NCI-H2227 treated with DMSO at 0.1 percent for 48 hours (cell line): ENCODE measurements at regions not wholly inside any gene's neighbourhood (a gene's known extent, or its start where the extent isn't known, plus 50 kb on each side); places are given as distances from the start of the nearest gene placed in this dataset.
A peak's percentile ranks its signal among the peaks of the same experiment; 100 is the strongest.

Source experiments
- DNase-seq: peaks from one replicate; lab custom pipeline; 2025; lab: John Stamatoyannopoulos, UW

DNA sequence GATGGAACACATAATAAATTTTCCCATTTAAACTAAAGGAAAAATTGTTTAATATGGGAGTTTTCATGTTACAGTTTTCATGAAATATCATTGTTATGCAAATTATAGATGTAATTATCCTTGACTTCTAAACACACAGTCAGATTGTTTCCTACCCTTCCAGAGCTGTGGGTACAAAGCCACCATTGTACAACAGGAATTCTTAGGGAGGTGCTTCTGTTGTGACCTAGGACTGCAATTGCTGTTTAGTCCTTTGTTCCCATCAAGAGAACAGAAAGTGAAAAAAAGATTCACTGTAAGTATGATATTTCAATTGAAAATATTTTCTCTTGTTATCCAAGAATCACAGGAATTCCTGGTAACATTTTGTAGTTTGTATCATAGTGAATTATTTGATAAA lies 455.3 kb upstream of the NAALADL2 start:
- DNase-seq, result no peak

DNA sequence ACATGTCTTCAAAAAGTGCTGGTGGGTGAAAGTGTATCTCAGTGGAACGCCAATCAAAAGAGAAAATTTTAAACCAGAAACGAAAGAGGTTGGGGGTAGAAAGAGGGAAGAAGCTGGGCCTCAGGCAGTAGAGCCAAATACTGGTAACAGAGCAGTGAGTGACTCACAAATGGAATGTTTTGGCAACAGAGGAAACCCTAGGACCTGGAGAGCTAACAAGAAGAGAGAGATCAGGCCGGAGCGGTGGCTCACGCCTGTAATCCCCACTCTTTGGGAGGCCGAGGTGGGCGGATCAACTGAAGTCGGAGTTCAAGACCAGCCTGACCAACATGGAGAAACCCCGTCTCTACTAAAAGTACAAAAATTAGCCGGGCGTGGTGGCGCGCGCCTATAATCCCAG lies 450.8 kb upstream of the NAALADL2 start:
- DNase-seq, result no peak

DNA sequence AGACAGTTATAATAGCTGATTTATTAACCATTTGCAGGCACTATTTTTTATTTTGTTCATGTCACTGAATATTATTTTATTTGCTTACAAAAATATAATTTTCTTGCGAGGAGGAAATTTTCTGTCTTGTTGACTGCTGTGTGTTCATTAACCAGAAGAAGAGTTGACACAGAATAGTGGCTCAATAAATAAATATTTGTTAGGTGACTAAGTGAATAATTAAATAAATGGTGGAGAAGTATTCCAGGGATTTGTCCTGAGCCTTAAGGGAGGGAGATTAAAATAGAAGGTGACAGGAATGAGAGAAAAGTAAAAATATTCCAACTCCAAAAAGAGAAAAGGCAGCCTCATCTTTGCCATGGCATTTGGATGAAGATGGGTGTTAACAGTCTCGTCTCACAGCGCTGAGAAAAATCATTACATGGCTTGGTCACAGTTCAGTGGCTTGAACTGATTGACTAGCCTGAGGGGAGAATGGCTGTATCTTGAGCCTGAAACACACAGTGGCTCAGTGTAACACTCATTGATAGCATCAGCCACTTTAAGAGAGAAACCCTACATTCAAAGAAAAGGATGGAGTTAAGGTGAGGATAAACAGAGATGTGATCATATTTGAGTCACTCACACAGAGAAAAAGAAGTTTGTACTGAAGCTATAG lies 449.9 kb upstream of the NAALADL2 start:
- DNase-seq, result no peak

DNA sequence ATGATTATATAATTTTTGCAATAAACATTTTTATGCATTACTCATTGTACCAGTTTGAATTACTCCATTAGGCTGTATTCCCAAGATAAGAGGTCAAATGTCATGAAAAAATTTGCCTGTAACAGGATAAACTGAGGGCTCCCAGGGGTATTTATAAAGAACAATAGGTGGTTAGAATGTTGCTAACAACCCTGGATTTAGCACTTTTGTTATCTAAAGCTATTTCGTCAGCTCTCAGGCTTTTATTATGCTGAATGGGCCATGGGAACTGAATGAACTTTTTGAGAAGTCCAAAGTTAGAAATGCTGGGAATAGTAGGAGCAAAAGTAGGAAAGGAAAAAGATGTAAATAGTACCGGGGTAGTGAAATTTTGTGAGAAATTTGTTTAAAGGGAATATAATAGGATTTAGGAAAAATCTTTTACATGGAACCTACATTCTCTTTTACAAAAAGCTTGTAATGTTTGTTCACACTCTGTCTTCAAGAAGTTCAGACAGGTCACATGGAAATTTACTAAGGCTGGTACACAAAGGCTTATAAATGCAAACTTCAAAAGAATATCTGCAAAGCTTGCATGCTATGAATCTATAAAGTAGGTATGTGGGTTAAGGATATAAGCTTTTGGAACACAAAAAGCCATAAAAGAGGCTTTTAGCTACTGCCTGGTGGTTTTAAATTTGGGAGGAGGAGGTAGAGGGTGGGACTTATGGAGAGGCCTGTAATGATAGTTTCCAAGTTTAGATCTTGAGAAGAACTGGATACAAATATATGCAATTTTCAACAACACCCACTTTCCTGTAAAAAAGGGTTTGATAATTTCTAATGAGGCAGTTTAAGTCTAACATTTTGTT lies 445.8 kb upstream of the NAALADL2 start:
- DNase-seq, result no peak

DNA sequence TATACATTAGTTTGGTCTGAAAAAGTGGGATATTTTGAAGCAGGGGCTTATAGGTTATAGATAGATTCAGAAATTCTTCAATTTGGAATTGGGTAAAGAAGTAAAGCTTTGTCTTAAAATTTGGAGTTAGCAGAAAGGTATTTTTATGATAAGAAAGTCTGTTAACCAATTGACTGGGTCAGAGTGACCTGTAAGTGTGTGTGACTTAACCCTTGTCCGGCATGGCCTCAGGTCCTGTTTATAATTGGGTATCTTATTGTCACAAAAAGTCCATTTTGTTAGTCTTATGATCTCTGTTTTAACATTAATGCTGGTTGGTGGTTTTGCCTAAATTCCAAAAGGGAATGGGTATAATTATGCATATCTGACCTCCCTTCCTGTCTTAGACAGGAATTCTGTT lies 444.2 kb upstream of the NAALADL2 start:
- DNase-seq, result no peak

DNA sequence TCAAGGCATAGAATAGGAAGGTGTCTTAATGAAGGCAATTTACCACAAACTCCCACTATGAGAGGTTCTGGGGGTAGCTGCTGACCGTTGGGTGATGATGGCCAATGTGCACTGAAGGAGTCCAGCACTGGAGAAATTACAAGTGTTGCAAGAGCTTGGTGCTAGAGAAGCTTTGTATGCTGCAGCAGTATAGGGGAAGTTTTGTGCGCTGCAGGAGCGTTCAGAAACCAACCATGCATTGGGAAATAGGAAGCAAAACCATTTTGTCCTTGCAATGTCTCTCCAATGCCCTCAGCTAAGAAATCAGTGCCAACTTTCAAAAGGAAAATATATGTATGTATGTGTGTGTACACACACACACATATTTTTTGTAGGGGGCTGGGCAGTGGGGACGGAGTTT lies 441.6 kb upstream of the NAALADL2 start:
- DNase-seq, result no peak

DNA sequence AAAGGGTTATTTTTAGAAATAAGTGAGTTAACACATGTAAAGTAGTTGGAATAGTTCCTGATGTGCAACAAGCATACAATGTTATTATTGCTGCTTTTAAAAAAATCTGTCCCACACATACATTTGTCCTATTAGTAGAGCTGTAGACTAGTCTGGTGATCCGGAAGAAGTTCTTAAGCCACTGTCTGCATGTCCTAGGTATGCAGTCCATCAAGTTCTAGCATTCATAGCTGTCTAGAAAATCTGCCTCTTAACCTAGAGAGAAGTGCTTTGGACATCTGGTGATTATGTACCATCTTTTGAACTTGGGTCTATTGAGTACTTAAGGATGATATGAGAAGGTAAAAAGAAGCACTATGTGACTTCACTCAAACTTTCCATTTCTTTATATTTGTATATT lies 439.9 kb upstream of the NAALADL2 start:
- no peak for DNase-seq

DNA sequence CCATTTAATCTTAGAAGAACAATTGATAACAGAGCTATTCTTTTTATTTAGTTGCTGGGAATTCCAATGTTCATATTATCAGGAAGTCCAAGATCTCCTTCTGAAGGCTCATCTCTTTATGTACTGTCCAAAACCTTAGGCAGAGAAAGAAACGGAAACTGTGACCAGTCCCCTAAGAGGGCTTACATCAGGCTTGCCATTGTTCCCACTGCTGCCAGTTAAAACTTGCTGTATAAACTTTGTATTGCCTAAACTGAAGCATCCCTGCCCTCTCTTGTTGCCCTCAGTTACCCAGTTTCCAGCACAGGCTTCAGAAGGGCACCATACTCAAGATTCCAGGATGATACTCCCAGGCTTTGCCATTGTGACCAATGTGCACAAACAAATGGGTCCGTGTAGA lies 435.2 kb upstream of the NAALADL2 start:
- no peak for DNase-seq

DNA sequence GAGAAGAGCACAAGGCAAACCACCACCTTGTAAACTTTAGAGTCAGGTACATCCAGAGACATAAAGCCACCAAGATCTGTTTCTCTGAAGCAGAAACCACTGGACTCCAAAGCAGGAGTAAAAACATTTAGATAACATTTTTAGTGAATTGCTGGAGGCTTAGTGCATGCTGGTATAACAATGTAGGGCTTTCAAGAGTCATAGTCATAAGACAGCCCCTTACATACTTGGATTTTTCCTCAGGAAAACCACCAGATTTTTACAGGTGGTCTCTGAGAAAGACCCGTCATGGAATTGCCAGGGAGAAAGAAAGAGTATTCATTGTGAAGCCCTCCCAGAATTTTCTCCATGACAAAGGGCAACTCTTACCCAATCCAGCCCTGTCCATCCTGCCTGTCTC lies 434.5 kb upstream of the NAALADL2 start:
- DNase-seq, result no peak

DNA sequence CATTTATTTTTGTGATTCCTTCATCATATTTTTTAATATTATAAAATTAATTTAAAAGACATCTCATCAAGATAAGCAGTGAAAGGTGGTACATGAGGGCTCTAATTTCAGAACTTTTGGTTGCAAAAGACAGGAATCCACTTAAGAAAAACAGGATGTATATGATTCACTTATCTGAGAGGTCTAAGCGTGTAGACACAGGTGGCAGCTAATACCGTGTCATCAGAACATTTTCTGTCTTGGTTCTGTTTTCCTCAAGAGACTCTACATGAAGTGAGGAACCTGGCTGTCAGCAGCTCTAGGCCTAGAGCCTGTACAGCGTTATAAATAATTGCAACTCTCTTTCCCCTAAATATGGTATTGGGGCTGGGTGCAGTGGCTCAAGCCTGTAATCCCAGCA lies 433.7 kb upstream of the NAALADL2 start:
- DNase-seq, result no peak

DNA sequence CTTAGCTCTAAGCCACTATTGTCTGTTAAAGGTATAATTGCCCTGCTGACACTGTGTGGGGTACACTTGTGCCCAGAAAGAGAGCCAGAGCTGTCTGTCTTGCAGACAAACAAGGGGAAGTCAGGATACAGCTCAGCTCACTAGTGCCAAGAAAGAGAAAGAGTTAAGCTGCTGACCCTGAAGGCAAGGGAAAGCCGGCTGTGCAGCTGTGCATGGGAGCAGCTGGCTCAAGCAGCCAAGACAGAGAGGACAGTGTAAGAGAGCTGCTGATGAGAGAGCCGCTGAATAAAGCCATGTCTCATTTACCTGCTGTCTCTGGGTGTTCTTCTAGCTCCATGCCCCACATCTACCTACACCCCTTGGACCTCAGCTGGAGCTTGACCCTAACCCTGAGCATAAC lies 428.1 kb upstream of the NAALADL2 start:
- no peak for DNase-seq

DNA sequence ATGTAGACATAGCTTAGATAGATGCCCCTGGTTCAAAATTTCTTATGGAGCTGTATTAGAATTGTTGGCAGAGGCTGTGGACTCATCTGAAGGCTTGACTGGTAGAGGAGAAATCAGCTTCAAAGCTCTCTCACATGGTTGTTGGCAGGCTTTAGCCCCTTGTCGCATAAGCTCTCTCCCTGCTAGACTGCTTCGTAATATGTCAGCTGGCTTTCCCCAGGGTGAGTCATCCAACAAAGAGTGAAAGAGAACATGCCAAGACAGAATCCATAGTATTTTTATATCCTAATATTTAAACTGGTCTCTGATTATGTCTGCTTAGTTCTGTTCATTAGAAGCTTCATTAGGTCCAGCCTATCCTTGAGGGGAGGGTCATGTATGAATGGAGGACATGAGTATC lies 427.4 kb upstream of the NAALADL2 start:
- DNase-seq, result no peak

DNA sequence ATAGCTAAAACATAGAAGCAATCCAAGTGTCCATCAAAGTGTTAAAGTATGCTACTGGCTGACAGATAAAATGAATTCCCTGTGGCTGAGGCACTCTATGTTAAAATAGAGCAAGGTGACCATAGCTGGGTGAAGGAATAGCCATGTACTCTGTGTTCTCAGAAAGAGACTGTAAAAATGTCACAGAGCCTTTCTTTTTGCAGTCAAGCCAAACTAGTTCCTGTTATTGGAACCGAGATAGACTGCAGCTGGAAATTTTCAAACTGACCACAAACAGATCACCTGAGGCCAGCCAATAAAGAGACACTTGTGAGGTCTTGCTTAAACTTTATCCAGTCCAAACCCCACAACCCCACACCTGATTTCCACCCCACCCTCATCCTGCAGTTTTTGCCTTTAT lies 422.8 kb upstream of the NAALADL2 start:
- no peak for DNase-seq

DNA sequence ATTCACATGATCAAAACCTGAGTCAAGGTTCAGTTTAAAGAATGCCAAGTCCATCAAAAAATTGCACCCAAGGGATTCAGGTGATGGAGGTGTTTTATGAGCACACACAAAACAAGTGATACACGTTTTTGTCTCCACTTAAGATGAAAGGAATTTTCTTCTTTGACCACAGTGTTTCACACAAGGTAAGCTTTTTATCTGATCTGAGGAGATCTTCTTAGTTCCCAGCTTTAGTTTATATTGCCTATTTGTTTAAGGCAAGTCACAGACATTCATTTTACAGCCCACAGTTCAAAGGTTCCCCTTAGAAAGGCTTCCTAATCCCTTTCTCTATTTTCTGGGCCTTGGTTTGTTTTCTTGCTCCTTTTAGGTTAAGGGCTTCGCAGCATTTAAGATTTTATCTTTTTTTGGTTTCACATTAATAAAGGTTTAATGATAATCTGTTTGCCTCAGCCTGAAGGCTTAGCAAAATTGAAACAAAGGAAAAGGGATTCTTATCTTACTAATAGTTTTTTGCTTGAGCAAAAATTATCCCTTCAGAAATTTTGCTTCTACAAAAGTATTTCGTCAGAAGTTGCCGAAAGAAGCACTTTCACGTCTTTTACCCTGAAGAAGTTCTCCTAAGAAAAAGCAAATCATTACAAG lies 420.5 kb upstream of the NAALADL2 start:
- no peak for DNase-seq

DNA sequence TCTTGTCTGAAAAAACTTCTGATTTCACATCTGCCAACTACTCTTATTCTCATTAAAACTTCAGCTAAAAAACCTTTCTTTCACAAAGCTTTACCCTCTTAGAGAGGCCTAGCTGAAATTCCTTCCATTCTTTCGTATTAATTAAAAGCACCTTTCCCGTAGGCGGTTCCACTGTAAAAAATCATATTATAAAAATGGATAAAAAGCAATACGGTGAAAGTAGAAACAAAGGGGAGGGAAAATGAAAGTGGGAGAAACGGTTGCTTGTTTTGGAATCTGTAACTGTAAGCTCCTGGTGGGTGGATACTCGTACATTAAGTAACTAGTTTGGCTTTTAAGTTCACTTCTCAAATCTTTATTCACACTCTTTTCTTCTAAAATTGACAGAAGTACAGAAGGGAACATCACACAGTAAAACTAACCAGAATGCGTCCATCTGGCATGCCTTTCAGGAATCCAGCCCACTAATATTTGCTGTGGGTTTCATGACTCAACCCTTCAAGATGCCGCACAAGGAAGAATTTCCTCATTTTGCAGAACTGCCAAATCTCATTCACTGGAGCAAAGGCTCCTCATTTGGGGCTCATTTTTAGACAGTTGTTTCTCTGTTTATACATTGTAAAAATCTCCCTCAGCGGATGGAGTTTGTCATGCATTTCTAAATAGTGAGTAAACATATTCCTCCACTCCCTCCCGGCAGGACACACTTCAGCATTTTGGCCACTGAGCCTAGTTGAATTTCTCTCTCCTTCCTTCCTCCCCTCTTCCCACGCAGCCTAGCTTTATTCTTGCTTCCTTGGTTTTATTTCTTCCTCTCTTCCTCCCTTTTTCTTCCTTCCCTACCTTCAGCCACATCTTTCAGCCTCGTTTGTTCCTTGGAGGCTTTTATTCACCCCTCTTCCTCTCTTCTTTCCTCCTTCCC lies 419.5 kb upstream of the NAALADL2 start:
- peak; percentile 47 for DNase-seq

DNA sequence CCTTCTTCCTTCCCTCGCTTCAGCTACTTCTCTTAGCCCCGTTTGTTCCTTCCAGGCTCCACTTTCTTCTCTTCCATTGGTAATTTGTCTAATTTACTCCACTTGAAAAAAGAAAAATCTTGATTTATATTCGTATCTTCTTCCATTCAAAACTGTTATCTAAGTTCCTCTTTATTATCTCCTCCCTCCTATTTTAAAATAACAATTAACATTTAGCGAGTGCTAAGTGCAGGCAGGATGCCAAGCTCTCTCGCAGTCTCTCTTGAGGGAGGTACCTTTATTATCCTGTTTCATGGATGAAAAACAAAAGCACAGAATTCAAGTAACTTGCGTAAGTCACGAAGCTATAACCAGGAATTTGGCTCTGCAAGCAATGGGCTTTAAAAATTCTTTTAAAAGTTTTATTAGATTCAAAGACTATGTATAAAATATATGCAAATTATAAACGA lies 418.9 kb upstream of the NAALADL2 start:
- DNase-seq, result peak; percentile 81

DNA sequence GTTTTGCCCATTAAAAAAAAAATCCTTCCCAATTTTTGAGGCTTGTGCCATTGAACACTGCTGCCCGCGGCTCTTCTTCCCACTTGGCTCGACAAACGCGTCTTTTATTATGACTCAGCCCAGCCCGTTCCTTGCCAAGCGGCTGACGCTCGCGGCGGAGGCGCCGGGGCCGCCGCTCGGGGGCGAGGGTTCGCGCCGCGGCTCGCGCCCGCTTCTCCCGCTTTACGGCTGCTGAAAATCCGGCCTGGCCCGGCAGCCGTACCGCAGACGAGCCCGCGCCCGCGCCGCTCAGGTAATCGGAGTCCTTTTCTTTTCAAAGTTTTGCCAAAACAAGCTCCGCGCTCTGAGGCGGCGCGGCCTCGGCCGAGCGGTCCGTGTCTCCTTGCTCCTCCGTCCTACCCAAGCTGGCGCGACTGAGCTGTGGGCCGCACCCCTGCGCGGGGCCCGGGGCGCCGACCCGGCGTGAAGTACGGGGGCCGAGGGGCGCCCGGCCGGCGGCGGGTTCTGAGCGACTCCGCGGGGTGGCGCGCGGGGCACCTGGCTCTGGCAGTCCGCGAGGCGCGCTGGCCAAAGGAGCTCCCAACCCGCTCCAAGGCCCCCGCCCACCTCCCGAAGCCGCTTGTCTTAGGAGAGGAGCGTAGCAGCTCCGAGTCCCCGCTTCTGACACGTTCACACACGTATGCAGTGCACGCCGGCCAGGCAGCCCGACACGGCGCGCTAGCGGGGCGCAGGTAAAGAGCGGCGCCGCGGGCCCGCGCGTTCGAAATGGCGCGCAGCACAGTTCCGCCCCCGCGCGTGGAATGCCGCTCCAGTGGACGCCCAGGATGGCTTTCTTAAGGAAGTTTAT lies 418.2 kb upstream of the NAALADL2 start:
- peak; percentile 87 for DNase-seq

DNA sequence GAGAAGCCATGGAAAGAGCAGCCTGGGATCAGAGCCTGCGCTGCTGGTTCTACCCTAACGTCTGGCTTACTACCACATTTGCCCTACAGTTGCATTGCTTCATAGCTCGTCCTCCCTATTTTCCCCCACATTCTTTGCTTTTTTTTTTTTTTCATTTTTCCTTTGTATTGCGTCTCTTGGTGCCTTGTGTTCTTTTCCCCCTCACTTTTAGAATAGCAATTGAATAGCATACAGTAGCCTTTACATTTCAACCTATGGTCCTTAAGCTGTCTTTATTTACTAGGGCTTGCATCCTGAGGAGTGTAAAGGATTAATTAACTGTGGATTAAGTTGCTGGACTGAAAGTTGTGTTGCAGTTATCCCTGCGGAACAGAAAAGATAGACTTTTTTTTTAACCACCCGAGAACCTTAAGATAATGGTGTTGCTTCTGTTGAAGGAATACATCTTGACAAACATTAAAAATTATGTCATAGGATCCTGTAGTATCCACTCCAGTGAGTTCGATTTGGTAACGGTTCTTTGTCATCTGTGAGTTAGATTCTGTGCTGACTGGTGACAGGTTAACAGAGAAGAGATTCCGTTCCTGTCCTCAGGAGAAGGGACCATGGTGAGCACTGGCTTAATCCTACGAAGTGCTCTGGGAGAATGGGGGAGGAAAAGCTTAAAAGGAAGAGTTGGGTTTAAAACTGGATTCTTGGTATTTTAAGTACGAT lies 417.4 kb upstream of the NAALADL2 start:
- no peak for DNase-seq

DNA sequence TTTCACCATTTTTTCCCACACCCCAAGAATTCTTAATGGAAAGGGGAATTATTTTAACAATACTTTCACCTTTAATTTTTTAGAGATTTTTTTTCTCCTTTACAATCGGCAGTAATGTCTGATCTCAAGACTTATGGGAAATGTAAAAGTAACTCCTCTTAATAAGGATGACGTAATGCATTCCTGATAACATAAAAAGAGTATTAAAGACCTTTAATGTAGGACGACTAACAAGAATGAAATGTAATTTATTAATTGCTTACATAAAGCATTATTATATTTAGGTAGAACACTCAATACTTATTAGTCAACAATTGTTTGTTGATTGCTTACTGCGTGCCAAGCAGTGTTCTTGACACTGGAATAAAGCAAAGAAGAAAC lies 416.8 kb upstream of the NAALADL2 start:
- no peak for DNase-seq

DNA sequence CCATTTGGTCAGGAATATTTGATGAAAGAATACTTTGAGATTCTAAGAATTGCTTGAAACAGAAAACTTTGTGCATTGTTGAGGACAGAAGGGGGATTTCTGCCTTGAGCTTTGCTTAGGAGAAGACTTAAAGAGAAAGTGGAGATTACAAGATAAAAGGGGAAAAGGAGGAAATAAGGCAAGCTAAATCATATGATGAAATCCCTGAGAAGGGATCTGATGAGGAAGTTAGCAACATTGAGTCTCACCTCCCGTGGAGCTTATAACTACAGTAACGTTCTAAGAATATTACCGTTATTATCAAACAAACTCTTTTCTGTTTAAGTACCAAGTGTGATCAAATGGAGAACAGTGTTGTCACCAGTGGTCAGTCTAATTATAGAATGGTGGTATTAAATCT lies 414.7 kb upstream of the NAALADL2 start:
- DNase-seq, result no peak

DNA sequence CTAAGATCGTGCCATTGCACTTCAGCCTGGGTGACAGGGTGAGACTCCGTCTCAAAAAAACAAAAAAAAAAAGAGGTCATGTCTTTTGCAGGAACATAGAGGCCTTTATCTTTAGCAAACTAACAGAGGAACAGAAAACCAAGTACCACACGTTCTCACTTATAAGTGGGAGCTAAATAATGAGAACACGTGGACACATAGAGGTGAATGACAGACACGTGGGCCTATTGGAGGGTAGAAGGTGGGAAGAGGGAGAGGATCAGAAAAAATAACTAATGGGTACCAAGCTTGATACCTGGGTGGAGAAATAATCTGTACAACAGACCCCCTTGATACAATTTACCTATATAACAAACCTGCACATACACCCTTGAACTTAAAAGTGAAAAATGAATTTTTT lies 401.4 kb upstream of the NAALADL2 start:
- DNase-seq, result no peak
